ENCODE measurements at regions not wholly inside any gene's neighbourhood (a gene's known extent, or its start where the extent isn't known, plus 50 kb on each side); places are given as distances from the start of the nearest gene placed in this dataset.

GRCh38 chr6:143594647-143595046 lies 83.1 kb upstream of the PHACTR2 start:
- no peak for DNase-seq

GRCh38 chr6:143592335-143592734 lies 80.8 kb upstream of the FUCA2 start:
- no peak for DNase-seq

- DNase-seq = no peak
These were observed 79.9 kb upstream of the FUCA2 start for GRCh38 chr6:143591441-143591840.

GRCh38 chr6:143589162-143589561 lies 77.6 kb upstream of the FUCA2 start:
- DNase-seq = no peak

GRCh38 chr6:143586557-143586956 lies 75.0 kb upstream of the FUCA2 start:
- no peak for DNase-seq

- no peak for DNase-seq
These were observed 74.2 kb upstream of the FUCA2 start for GRCh38 chr6:143585716-143586115.

GRCh38 chr6:143585241-143585640 lies 73.7 kb upstream of the FUCA2 start:
- no peak for DNase-seq

- DNase-seq = no peak
These were observed 72.2 kb upstream of the FUCA2 start for GRCh38 chr6:143583542-143584327.

- DNase-seq = no peak
These were observed 70.4 kb upstream of the FUCA2 start for GRCh38 chr6:143581835-143582480.

- no peak for DNase-seq
These were observed 68.2 kb upstream of the FUCA2 start for GRCh38 chr6:143579703-143580102.

GRCh38 chr6:143578054-143578453 lies 66.5 kb upstream of the FUCA2 start:
- no peak for DNase-seq

- DNase-seq = no peak
These were observed 64.4 kb upstream of the FUCA2 start for GRCh38 chr6:143575901-143576426.

GRCh38 chr6:143575440-143575839 lies 63.9 kb upstream of the FUCA2 start:
- DNase-seq = peak; percentile 59

- DNase-seq = no peak
These were observed 58.8 kb upstream of the FUCA2 start for GRCh38 chr6:143570147-143570853.

GRCh38 chr6:143569040-143569439 lies 57.5 kb upstream of the FUCA2 start:
- no peak for DNase-seq

GRCh38 chr6:143564484-143565017 lies 53.0 kb upstream of the FUCA2 start:
- no peak for DNase-seq

- DNase-seq = no peak
These were observed 50.6 kb upstream of the FUCA2 start for GRCh38 chr6:143562143-143562542.
